ENCODE measurements at regions not wholly inside any gene's neighbourhood (a gene's known extent, or its start where the extent isn't known, plus 50 kb on each side); places are given as distances from the start of the nearest gene placed in this dataset.

DNA sequence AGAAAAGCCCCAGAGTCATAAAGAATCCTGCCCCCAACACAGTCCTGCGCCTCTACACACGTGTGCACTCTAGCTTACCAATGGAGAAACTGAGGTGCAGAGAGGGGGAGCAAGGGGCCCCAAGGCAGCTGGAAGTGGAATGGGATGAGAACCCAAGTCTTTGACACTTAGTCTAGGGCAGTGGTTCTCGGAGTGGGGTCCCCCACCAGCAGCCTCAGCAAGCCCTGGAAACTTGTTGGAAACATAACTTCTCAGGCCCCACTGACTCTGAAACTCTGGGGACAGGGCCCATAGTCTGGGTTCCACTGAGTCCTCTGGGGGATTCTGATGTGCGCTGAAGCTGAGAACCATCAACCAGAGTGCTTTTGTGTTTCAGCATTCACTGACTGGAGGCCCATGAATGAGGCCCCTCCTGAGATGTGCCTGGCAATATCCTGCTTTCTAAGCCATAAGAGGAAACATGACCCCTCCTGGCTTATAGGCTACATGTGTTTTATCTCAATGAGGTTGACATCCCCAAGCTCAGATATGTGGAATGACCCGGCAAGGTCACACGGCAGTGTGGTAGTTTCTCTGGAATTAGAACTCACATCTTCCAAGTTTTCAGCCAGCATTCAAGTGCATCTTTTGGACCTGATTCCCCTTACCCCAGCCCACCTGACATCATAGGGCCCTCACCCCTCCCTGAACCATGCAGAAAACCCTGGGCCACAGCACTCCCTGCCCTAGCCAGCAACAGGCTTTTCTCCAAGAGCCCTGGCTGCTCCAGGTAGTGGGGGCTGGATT, 147.3 kb upstream of the PCBD1 start:
- H3K9me3 ChIP-seq (ENCODE audit: control insufficient read depth, insufficient read depth, low read length), result no peaks in the 10 kb centered on the region
- DNase-seq, result no peak
- no peaks in the 10 kb centered on the region for H3K36me3 ChIP-seq (ENCODE audit: control insufficient read depth, insufficient read depth, low read length)
- no peak overlapping the region for H3K4me3 ChIP-seq (ENCODE audit: low read length)
- TF ChIP-seq, protein P1, sequence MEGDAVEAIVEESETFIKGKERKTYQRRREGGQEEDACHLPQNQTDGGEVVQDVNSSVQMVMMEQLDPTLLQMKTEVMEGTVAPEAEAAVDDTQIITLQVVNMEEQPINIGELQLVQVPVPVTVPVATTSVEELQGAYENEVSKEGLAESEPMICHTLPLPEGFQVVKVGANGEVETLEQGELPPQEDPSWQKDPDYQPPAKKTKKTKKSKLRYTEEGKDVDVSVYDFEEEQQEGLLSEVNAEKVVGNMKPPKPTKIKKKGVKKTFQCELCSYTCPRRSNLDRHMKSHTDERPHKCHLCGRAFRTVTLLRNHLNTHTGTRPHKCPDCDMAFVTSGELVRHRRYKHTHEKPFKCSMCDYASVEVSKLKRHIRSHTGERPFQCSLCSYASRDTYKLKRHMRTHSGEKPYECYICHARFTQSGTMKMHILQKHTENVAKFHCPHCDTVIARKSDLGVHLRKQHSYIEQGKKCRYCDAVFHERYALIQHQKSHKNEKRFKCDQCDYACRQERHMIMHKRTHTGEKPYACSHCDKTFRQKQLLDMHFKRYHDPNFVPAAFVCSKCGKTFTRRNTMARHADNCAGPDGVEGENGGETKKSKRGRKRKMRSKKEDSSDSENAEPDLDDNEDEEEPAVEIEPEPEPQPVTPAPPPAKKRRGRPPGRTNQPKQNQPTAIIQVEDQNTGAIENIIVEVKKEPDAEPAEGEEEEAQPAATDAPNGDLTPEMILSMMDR (IDR thresholded peaks at IDR 0.05), result no peak
- H3K4me3 Mint-ChIP-seq, result no peak overlapping the region
- H3K4me1 ChIP-seq (ENCODE audit: control insufficient read depth, insufficient read depth, low read length), result no peaks in the 10 kb centered on the region
- intact Hi-C loops (cut with micrococcal nuclease), result no loop called here
- no peak overlapping the region for H3K27ac ChIP-seq (ENCODE audit: low read length)
- H3K4me1 Mint-ChIP-seq, result no peaks in the 10 kb centered on the region
- WGBS (ENCODE audit: insufficient coverage), result 87% methylated on average over 6 of the region's 6 CpGs
- peaks cover 0 to 7% of the 10 kb centered on the region in 2 donors for H3K27me3 Mint-ChIP-seq (ENCODE audit: low read depth in 2 of 2)
- no peaks in the 10 kb centered on the region for H3K27me3 ChIP-seq (ENCODE audit: control insufficient read depth, insufficient read depth, low read length)
- no peak overlapping the region for H3K27ac Mint-ChIP-seq
- ATAC-seq, result no peak
- H3K36me3 Mint-ChIP-seq, result no peaks in the 10 kb centered on the region
- no peaks in the 10 kb centered on the region for H3K9me3 Mint-ChIP-seq

DNA sequence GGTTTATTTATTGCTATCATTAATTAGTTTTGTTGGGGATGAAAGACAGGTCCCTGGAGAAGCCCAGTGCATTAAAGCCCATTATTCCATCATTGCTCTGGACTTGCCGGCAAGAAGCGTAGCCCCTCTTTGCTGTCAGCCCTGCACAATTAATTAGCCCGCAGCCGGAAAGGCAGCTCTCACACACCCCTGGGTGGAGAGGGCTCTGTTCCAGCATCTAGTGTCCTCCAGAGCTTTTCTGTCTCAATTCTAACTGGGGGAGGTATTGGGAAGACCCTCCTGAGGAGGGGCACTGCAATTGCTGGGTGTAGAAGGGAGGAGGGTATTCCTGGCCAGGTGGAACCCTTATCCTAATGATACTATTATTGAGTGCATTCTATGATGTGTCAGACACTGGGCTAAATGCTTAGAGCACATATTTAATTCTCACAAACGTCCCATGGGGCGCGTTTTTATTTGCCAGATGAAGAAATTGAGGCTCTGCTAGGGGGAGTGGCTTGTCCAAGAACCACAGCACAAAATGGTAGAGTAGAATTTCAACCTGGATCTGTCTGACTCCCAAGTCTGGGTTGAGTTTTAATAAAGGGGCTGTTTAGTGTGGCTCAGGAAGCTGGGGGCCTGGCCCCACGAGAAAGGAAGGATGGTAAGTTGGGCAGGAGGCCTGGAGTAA, 148.1 kb upstream of the PCBD1 start:
- Mint-ChIP-seq H3K4me3 (no peak overlapping the region), H3K27me3 (ENCODE audit: low read depth in 2 of 2) (peaks cover 0 to 7% of the 10 kb centered on the region in 2 donors), H3K4me1 (no peaks in the 10 kb centered on the region), H3K36me3 (no peaks in the 10 kb centered on the region), H3K9me3 (no peaks in the 10 kb centered on the region), H3K27ac (no peak overlapping the region)
- Histone ChIP-seq H3K27me3 (ENCODE audit: control insufficient read depth, insufficient read depth, low read length) (no peaks in the 10 kb centered on the region), H3K27ac (ENCODE audit: low read length) (no peak overlapping the region), H3K9me3 (ENCODE audit: control insufficient read depth, insufficient read depth, low read length) (no peaks in the 10 kb centered on the region), H3K36me3 (ENCODE audit: control insufficient read depth, insufficient read depth, low read length) (no peaks in the 10 kb centered on the region), H3K4me3 (ENCODE audit: low read length) (no peak overlapping the region), H3K4me1 (ENCODE audit: control insufficient read depth, insufficient read depth, low read length) (no peaks in the 10 kb centered on the region)
- WGBS (ENCODE audit: insufficient coverage), result 91% methylated on average over 8 of the region's 8 CpGs
- intact Hi-C loops (cut with micrococcal nuclease), result no loop called here
- TF ChIP-seq, protein P1 (IDR thresholded peaks at IDR 0.05), result no peak
- ATAC-seq (no peak), DNase-seq (no peak)

DNA sequence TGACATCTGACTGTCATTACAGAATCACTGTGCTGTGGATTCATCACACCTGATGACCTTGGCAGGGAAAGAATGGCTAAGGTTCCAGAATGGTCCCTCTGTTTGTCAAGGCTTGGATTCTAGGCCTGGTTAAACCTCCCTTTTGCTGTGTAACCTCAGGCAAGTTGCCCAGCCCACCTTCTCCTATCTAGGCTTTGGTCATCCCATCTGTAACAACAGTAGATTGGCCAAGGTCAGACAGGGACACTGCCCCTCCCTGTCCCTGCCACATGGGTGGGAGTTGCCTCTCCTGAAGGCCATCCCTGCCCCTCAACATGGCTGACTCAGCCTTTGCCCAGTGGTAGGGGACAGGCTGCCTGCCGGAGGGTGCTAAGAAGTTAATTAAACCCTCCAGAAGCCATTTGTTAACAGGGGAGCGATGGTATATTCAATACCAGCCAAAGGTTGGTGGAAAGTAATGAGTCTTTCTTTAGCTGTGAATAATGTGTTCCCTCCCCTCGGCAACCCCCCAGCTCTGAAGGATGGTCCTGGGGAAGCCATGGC, 149.8 kb upstream of the PCBD1 start:
- Mint-ChIP-seq H3K4me3 (no peak overlapping the region), H3K27ac (no peak overlapping the region), H3K36me3 (no peaks in the 10 kb centered on the region), H3K4me1 (no peaks in the 10 kb centered on the region), H3K27me3 (ENCODE audit: low read depth in 2 of 2) (no peaks in the 10 kb centered on the region), H3K9me3 (no peaks in the 10 kb centered on the region)
- Histone ChIP-seq H3K27ac (ENCODE audit: low read length) (no peak overlapping the region), H3K9me3 (ENCODE audit: control insufficient read depth, insufficient read depth, low read length) (no peaks in the 10 kb centered on the region), H3K36me3 (ENCODE audit: control insufficient read depth, insufficient read depth, low read length) (no peaks in the 10 kb centered on the region), H3K4me1 (ENCODE audit: control insufficient read depth, insufficient read depth, low read length) (no peaks in the 10 kb centered on the region), H3K27me3 (ENCODE audit: control insufficient read depth, insufficient read depth, low read length) (no peaks in the 10 kb centered on the region), H3K4me3 (ENCODE audit: low read length) (no peak overlapping the region)
- 90% methylated on average over 3 of the region's 3 CpGs for WGBS (ENCODE audit: insufficient coverage)
- ATAC-seq, result no peak
- intact Hi-C loops (cut with micrococcal nuclease), result no loop called here
- no peak for DNase-seq
- TF ChIP-seq, protein P1 (IDR thresholded peaks at IDR 0.05), result no peak
